Muscle of leg (tissue), 3 donors: ENCODE measurements at regions not wholly inside any gene's neighbourhood (a gene's known extent, or its start where the extent isn't known, plus 50 kb on each side); places are given as distances from the start of the nearest gene placed in this dataset.

Experiments used
- DNase-seq: peaks from one replicate; pipeline ENCODE4 v3.0.0; 2013
- H3K27ac ChIP-seq: one replicate; pipeline ENCODE4 v1.5.1; 2013; ENCODE audit warnings: mild to moderate bottlenecking, low read length, control low read depth
- H3K27me3 ChIP-seq: one replicate; pipeline ENCODE4 v1.6.1; 2013; ENCODE audit warnings: low read length; ENCODE audit not compliant: control insufficient read depth, insufficient read depth
- H3K36me3 ChIP-seq: one replicate; pipeline ENCODE4 v1.6.1; 2013; ENCODE audit warnings: low read length; ENCODE audit not compliant: control insufficient read depth, insufficient read depth
- H3K4me1 ChIP-seq: one replicate; pipeline ENCODE4 v1.6.1; 2013; ENCODE audit warnings: low read length; ENCODE audit not compliant: control insufficient read depth, insufficient read depth
- H3K4me3 ChIP-seq: one replicate; pipeline ENCODE4 v1.5.1; 2013; ENCODE audit warnings: low read length, control low read depth
- H3K9me3 ChIP-seq: replicated peaks from 2 replicates; pipeline ENCODE4 v1.6.1; 2013; ENCODE audit warnings: low read depth, low read length; ENCODE audit not compliant: control insufficient read depth
- WGBS: methylation state at CpG from one replicate; pipeline ENCODE4 v1.1.5; 2013; ENCODE audit warnings: missing lambda C conversion rate; ENCODE audit not compliant: insufficient coverage; 5-methylcytosine and 5-hydroxymethylcytosine counted together

DNA sequence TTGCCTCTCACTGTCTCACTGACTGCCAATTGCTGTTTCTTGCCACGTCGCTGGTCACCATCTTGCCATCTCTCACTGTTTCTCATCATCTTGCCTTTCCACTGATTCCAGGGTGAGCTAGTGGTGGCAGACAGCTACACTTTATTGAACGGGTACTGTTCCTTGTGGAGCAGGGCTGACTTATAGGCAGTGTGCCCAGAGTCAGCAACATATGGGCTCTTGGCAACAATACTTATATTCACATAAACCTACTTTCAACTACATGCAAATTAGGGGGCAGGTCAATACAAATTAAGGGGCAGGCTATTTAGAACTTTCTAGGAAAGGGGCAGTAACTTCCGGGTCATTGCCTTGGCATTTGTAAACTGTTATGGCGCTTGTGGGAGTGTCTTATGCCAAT is 186.2 kb upstream of the SYNDIG1 start:
- Histone ChIP-seq H3K4me1 (no peaks in the 10 kb centered on the region), H3K36me3 (no peaks in the 10 kb centered on the region), H3K27ac (no peak overlapping the region), H3K27me3 (no peaks in the 10 kb centered on the region), H3K9me3 (no peaks in the 10 kb centered on the region), H3K4me3 (no peak overlapping the region)
- 98% methylated on average over 4 of the region's 5 CpGs for WGBS
- DNase-seq: peak; percentile 3

DNA sequence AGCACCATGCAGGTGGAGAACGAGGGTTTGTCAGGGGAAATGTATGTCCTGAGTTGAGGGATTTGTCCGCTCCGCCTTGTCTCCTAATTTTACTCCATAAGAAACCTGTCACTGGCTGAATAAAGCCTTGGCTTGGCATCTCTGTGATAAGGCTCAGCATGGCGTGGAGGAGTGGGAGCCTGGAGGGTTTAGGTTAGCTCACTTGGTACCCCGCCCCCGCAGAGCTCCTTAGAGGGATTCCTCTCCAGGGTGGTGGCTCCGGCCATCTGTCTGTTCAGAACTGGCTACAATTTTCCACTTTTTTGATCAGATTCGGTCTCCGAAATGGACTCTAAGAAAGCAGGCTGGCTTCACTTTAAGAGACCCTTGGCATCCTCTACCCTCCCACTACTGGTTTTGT is 192.2 kb upstream of the SYNDIG1 start:
- H3K36me3 ChIP-seq: no peaks in the 10 kb centered on the region
- H3K4me1 ChIP-seq: no peaks in the 10 kb centered on the region
- no peaks in the 10 kb centered on the region for H3K27me3 ChIP-seq
- no peak for DNase-seq
- H3K9me3 ChIP-seq: no peaks in the 10 kb centered on the region
- H3K27ac ChIP-seq: no peak overlapping the region
- whole genome bisulfite sequencing: 83% methylated on average over 7 of the region's 9 CpGs
- H3K4me3 ChIP-seq: no peak overlapping the region

GRCh38 chr20:24275946-24276705 is 193.3 kb upstream of the SYNDIG1 start:
- H3K36me3 ChIP-seq: no peaks in the 10 kb centered on the region
- no peaks in the 10 kb centered on the region for H3K9me3 ChIP-seq
- H3K4me1 ChIP-seq: no peaks in the 10 kb centered on the region
- no peaks in the 10 kb centered on the region for H3K27me3 ChIP-seq
- 41% methylated on average over 2 of the region's 3 CpGs for WGBS
- DNase-seq: no peak
- no peak overlapping the region for H3K4me3 ChIP-seq
- no peak overlapping the region for H3K27ac ChIP-seq

GRCh38 chr20:24273251-24273650 is 196.2 kb upstream of the SYNDIG1 start:
- DNase-seq: no peak
- Histone ChIP-seq H3K36me3 (no peaks in the 10 kb centered on the region), H3K27ac (no peak overlapping the region), H3K27me3 (no peaks in the 10 kb centered on the region), H3K9me3 (no peaks in the 10 kb centered on the region), H3K4me1 (no peaks in the 10 kb centered on the region), H3K4me3 (no peak overlapping the region)

GRCh38 chr20:24261351-24261750 is 208.1 kb upstream of the SYNDIG1 start:
- peaks cover 16% of the 10 kb centered on the region for H3K4me1 ChIP-seq
- H3K9me3 ChIP-seq: no peaks in the 10 kb centered on the region
- H3K27ac ChIP-seq: no peak overlapping the region
- no peaks in the 10 kb centered on the region for H3K27me3 ChIP-seq
- H3K36me3 ChIP-seq: no peaks in the 10 kb centered on the region
- no peak for DNase-seq
- WGBS: 67% methylated on average over 1 of the region's 3 CpGs
- no peak overlapping the region for H3K4me3 ChIP-seq

DNA sequence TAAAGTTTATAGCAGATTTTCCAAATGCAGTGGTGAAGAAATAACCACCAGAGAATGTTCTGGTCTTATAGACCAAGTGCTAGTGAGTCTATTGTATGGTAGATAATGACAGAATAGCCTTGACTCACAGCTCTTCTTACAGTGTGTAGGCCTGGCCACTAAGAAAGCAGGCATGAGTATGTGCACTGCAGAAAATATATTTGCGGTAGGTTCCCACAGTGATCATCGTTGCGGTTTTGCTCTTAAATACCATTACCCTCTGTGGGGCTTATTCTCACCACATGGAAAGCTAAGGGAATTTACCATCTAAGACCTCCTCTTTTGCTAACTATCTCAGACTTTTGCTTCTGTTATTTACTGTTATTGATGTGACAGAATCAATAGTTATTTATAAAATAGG is 212.3 kb upstream of the SYNDIG1 start:
- no CpG with 5 or more reads among the region's 3 CpGs for WGBS
- DNase-seq: no peak
- Histone ChIP-seq H3K4me1 (peaks cover 16% of the 10 kb centered on the region), H3K27me3 (no peaks in the 10 kb centered on the region), H3K9me3 (no peaks in the 10 kb centered on the region), H3K4me3 (no peak overlapping the region), H3K36me3 (no peaks in the 10 kb centered on the region), H3K27ac (no peak overlapping the region)

- no peak overlapping the region for H3K27ac ChIP-seq
- H3K36me3 ChIP-seq: no peaks in the 10 kb centered on the region
- DNase-seq: no peak
- H3K4me3 ChIP-seq: no peak overlapping the region
- WGBS: 79% methylated on average over 7 of the region's 9 CpGs
- no peaks in the 10 kb centered on the region for H3K27me3 ChIP-seq
- H3K4me1 ChIP-seq: peaks cover 16% of the 10 kb centered on the region
- H3K9me3 ChIP-seq: no peaks in the 10 kb centered on the region
Measured at GRCh38 chr20:24256307-24256706, 213.1 kb upstream of the SYNDIG1 start.

GRCh38 chr20:24254480-24254879 is 214.9 kb upstream of the SYNDIG1 start:
- DNase-seq: no peak
- 100% methylated on average over 1 of the region's 3 CpGs for WGBS
- Histone ChIP-seq H3K4me3 (no peak overlapping the region), H3K36me3 (no peaks in the 10 kb centered on the region), H3K4me1 (peaks cover 11% of the 10 kb centered on the region), H3K9me3 (no peaks in the 10 kb centered on the region), H3K27ac (no peak overlapping the region), H3K27me3 (no peaks in the 10 kb centered on the region)

DNA sequence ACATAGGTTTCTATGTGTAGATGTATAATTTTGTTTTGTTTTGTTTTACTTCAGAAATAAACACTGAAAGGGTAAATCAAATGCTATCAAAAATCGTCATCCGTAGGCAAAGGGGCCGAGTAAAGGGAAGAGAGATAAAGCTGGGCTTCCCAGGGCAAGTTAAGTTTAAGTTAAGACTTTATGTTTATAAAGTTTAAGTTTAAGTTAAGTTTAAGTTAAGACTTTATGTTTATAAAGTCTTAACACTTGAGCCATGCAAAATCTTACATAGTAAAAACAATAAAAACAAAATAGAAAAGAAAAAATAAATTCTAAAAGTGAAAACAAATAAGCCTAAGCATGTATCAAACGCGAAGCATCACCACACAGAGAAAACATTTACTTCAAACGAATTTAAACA is 216.1 kb upstream of the SYNDIG1 start:
- DNase-seq: no peak
- Histone ChIP-seq H3K36me3 (no peaks in the 10 kb centered on the region), H3K4me3 (no peak overlapping the region), H3K9me3 (no peaks in the 10 kb centered on the region), H3K4me1 (peaks cover 6% of the 10 kb centered on the region), H3K27me3 (no peaks in the 10 kb centered on the region), H3K27ac (no peak overlapping the region)
- WGBS: no CpG with 5 or more reads among the region's 6 CpGs

- no peaks in the 10 kb centered on the region for H3K9me3 ChIP-seq
- no peak overlapping the region for H3K27ac ChIP-seq
- 40% methylated on average over 1 of the region's 2 CpGs for WGBS
- H3K4me1 ChIP-seq: no peaks in the 10 kb centered on the region
- no peaks in the 10 kb centered on the region for H3K36me3 ChIP-seq
- H3K27me3 ChIP-seq: peaks cover 2% of the 10 kb centered on the region
- no peak for DNase-seq
- H3K4me3 ChIP-seq: no peak overlapping the region
Measured at GRCh38 chr20:24245094-24245493, 224.3 kb upstream of the SYNDIG1 start.

GRCh38 chr20:24242763-24243162 is 226.7 kb upstream of the SYNDIG1 start:
- Histone ChIP-seq H3K27ac (no peak overlapping the region), H3K9me3 (no peaks in the 10 kb centered on the region), H3K36me3 (no peaks in the 10 kb centered on the region), H3K27me3 (peaks cover 2% of the 10 kb centered on the region), H3K4me1 (no peaks in the 10 kb centered on the region), H3K4me3 (no peak overlapping the region)
- no peak for DNase-seq
- WGBS: 83% methylated on average over 3 of the region's 4 CpGs
